ENCODE measurements at regions not wholly inside any gene's neighbourhood (a gene's known extent, or its start where the extent isn't known, plus 50 kb on each side); places are given as distances from the start of the nearest gene placed in this dataset.
"Not testable (repeated sequence)": the region's sequence is repeated elsewhere in the genome, so short reads cannot be mapped to it uniquely, and the experiment has no call there.

- POLR2A ChIA-PET: no interaction called here
- CTCF ChIA-PET: no interaction called here
These were observed 535.3 kb upstream of the HS3ST5 start for GRCh38 chr6:114878091-114878490.

- ChIA-PET POLR2A (no interaction called here), CTCF (no interaction called here)
These were observed 531.6 kb upstream of the HS3ST5 start for GRCh38 chr6:114874410-114874809.

GRCh38 chr6:114865506-114865905, 522.7 kb upstream of the HS3ST5 start:
- CTCF ChIA-PET, POLR2A ChIA-PET: not testable (repeated sequence)

GRCh38 chr6:114863610-114864009, 520.8 kb upstream of the HS3ST5 start:
- POLR2A ChIA-PET: no interaction called here
- CTCF ChIA-PET: no interaction called here

GRCh38 chr6:114862819-114863218, 520.0 kb upstream of the HS3ST5 start:
- ChIA-PET CTCF (no interaction called here), POLR2A (no interaction called here)

- ChIA-PET POLR2A (no interaction called here), CTCF (no interaction called here)
These were observed 519.2 kb upstream of the HS3ST5 start for GRCh38 chr6:114862064-114862463.

- ChIA-PET CTCF (no interaction called here), POLR2A (no interaction called here)
These were observed 501.5 kb upstream of the HS3ST5 start for GRCh38 chr6:114844359-114844758.

- CTCF ChIA-PET: no interaction called here
- POLR2A ChIA-PET: no interaction called here
These were observed 496.2 kb upstream of the HS3ST5 start for GRCh38 chr6:114839019-114839418.

- CTCF ChIA-PET: no interaction called here
- POLR2A ChIA-PET: no interaction called here
These were observed 490.4 kb upstream of the HS3ST5 start for GRCh38 chr6:114833211-114833610.

- ChIA-PET POLR2A (no interaction called here), CTCF (no interaction called here)
These were observed 487.7 kb upstream of the HS3ST5 start for GRCh38 chr6:114830515-114830914.

- CTCF ChIA-PET: no interaction called here
- POLR2A ChIA-PET: no interaction called here
These were observed 484.3 kb upstream of the HS3ST5 start for GRCh38 chr6:114827135-114827534.

- POLR2A ChIA-PET: interaction anchor here (0.5 kb wide), 1 partner anchor 59 kb away, joined by 3 read pairs; no protein-coding TSS in a partner anchor
- CTCF ChIA-PET: no interaction called here
These were observed 481.6 kb upstream of the HS3ST5 start for GRCh38 chr6:114824409-114824808.

GRCh38 chr6:114816678-114817077, 473.9 kb upstream of the HS3ST5 start:
- ChIA-PET POLR2A (no interaction called here), CTCF (no interaction called here)

- ChIA-PET POLR2A (no interaction called here), CTCF (no interaction called here)
These were observed 467.6 kb upstream of the HS3ST5 start for GRCh38 chr6:114810468-114810867.

- POLR2A ChIA-PET, CTCF ChIA-PET: not testable (repeated sequence)
These were observed 462.6 kb upstream of the HS3ST5 start for GRCh38 chr6:114805426-114805825.

- POLR2A ChIA-PET: no interaction called here
- CTCF ChIA-PET: no interaction called here
These were observed 453.8 kb upstream of the HS3ST5 start for GRCh38 chr6:114796576-114796975.

GRCh38 chr6:114793428-114793827, 450.6 kb upstream of the HS3ST5 start:
- ChIA-PET POLR2A (no interaction called here), CTCF (no interaction called here)

GRCh38 chr6:114785235-114786127, 442.7 kb upstream of the HS3ST5 start:
- ChIA-PET CTCF (no interaction called here), POLR2A (no interaction called here)

GRCh38 chr6:114783783-114784182, 441.0 kb upstream of the HS3ST5 start:
- ChIA-PET POLR2A (no interaction called here), CTCF (no interaction called here)

- CTCF ChIA-PET: no interaction called here
- POLR2A ChIA-PET: no interaction called here
These were observed 440.3 kb upstream of the HS3ST5 start for GRCh38 chr6:114783083-114783482.

- ChIA-PET CTCF (no interaction called here), POLR2A (no interaction called here)
These were observed 422.0 kb upstream of the HS3ST5 start for GRCh38 chr6:114764866-114765265.

GRCh38 chr6:114762145-114762544, 419.3 kb upstream of the HS3ST5 start:
- ChIA-PET CTCF (no interaction called here), POLR2A (no interaction called here)
